HEK293 (cell line): ENCODE measurements at regions not wholly inside any gene's neighbourhood (a gene's known extent, or its start where the extent isn't known, plus 50 kb on each side); places are given as distances from the start of the nearest gene placed in this dataset.

Experiments
- CTCF ChIA-PET: fragments of 350-600 bp; formaldehyde crosslinking; extraction: SDS; loops from one replicate; lab custom pipeline; 2021; ENCODE audit warnings: antibody characterized with exemption; lab: Yijun Ruan, JAX
- POLR2A ChIA-PET: fragments of 300-600 bp; formaldehyde crosslinking; extraction: SDS; loops from one replicate; lab custom pipeline; 2020; ENCODE audit warnings: antibody characterized with exemption, inconsistent platforms; lab: Yijun Ruan, JAX
- H3K27ac ChIP-seq: fragments of 200-500 bp; sonication (Bioruptor generic); 2 replicates; pipeline ENCODE4 v1.5.1; 2014; ENCODE audit warnings: low read depth, low read length, control low read depth, inconsistent platforms; ENCODE audit errors: extremely low read depth
- H3K36me3 ChIP-seq, 2 experiments: fragments of 200-500 bp in 1 of 2; sonication (Bioruptor generic) in 1 of 2; 1 replicate in 1 of 2; 2 replicates in 1 of 2; pipeline ENCODE4 v1.5.1; 2014 to 2017; ENCODE audit warnings: inconsistent platforms in 2 of 2, low read length in 2 of 2; ENCODE audit not compliant: control insufficient read depth in 2 of 2, insufficient read depth in 1 of 2
- H3K4me1 ChIP-seq: fragments of 200-500 bp; sonication (Bioruptor generic); 2 replicates; pipeline ENCODE4 v1.5.1; 2014; ENCODE audit warnings: mild to moderate bottlenecking, low read length, inconsistent platforms; ENCODE audit not compliant: control insufficient read depth, insufficient read depth
- H3K4me3 ChIP-seq: 2 replicates; pipeline ENCODE4 v1.5.1; 2011; ENCODE audit warnings: low read depth, mild to moderate bottlenecking, control low read depth, low read length, moderate library complexity
- H3K9me3 ChIP-seq: fragments of 200-500 bp; sonication (Bioruptor generic); 2 replicates; pipeline ENCODE4 v1.5.1; 2014; ENCODE audit warnings: low read depth, low read length, inconsistent platforms; ENCODE audit not compliant: control insufficient read depth, insufficient read depth
- BCL6B ChIP-seq: fragments of 450-650 bp; formaldehyde crosslinking; IDR thresholded peaks from 2 replicates; pipeline ENCODE4 v1.5.1; 2017; ENCODE audit warnings: missing biosample characterization, missing genetic modification characterization
- MYNN ChIP-seq: fragments of 450-650 bp; formaldehyde crosslinking; IDR thresholded peaks from 2 replicates; pipeline ENCODE4 v1.5.1; 2016; ENCODE audit warnings: missing biosample characterization, missing genetic modification characterization, borderline replicate concordance
- PRDM1 ChIP-seq: fragments of 450-650 bp; formaldehyde crosslinking; IDR thresholded peaks from 2 replicates; pipeline ENCODE4; 2016; ENCODE audit warnings: missing biosample characterization, missing genetic modification characterization
- SP7 ChIP-seq: fragments of 450-650 bp; formaldehyde crosslinking; IDR thresholded peaks from 2 replicates; pipeline ENCODE4 v1.5.1; 2016; ENCODE audit warnings: missing biosample characterization, missing genetic modification characterization
- ZFP41 ChIP-seq: fragments of 450-650 bp; formaldehyde crosslinking; IDR thresholded peaks from 2 replicates; pipeline ENCODE4 v1.5.1; 2016; ENCODE audit warnings: missing biosample characterization, missing genetic modification characterization, borderline replicate concordance
- ZNF132 ChIP-seq: fragments of 450-650 bp; formaldehyde crosslinking; IDR thresholded peaks from 2 replicates; pipeline ENCODE4 v1.5.1; 2017; ENCODE audit warnings: missing biosample characterization, missing genetic modification characterization, borderline replicate concordance
- ZNF133 ChIP-seq: fragments of 450-650 bp; formaldehyde crosslinking; IDR thresholded peaks from 2 replicates; pipeline ENCODE4 v1.5.1; 2016; ENCODE audit warnings: missing biosample characterization, missing genetic modification characterization
- ZNF146 ChIP-seq: fragments of 450-650 bp; formaldehyde crosslinking; IDR thresholded peaks from 2 replicates; pipeline ENCODE4 v1.5.1; 2016; ENCODE audit warnings: missing biosample characterization, missing genetic modification characterization
- ZNF16 ChIP-seq: fragments of 450-650 bp; formaldehyde crosslinking; IDR thresholded peaks from 2 replicates; pipeline ENCODE4 v1.5.1; 2016; ENCODE audit warnings: low read depth, missing biosample characterization, missing genetic modification characterization
- ZNF174 ChIP-seq: fragments of 450-650 bp; formaldehyde crosslinking; IDR thresholded peaks from 2 replicates; pipeline ENCODE4 v1.5.0; 2017; ENCODE audit warnings: missing biosample characterization, mild to moderate bottlenecking, missing genetic modification characterization
- ZNF19 ChIP-seq: fragments of 450-650 bp; formaldehyde crosslinking; IDR thresholded peaks from 2 replicates; pipeline ENCODE4; 2016; ENCODE audit warnings: missing biosample characterization, missing genetic modification characterization, low read depth
- ZNF223 ChIP-seq: fragments of 450-650 bp; formaldehyde crosslinking; IDR thresholded peaks from 2 replicates; pipeline ENCODE4 v1.5.1; 2016; ENCODE audit warnings: missing biosample characterization, missing genetic modification characterization
- ZNF23 ChIP-seq: fragments of 450-650 bp; formaldehyde crosslinking; IDR thresholded peaks from 2 replicates; pipeline ENCODE4 v1.5.1; 2016; ENCODE audit warnings: missing biosample characterization, missing genetic modification characterization, borderline replicate concordance
- ZNF24 ChIP-seq: fragments of 450-650 bp; formaldehyde crosslinking; IDR thresholded peaks from 2 replicates; pipeline ENCODE4 v1.5.1; 2016; ENCODE audit warnings: missing biosample characterization, missing genetic modification characterization
- ZNF302 ChIP-seq: fragments of 450-650 bp; formaldehyde crosslinking; IDR thresholded peaks from 2 replicates; pipeline ENCODE4 v1.5.1; 2016; ENCODE audit warnings: missing biosample characterization, missing genetic modification characterization, low read depth
- ZNF311 ChIP-seq: fragments of 450-650 bp; formaldehyde crosslinking; IDR thresholded peaks from 2 replicates; pipeline ENCODE4 v1.5.1; 2017; ENCODE audit warnings: missing biosample characterization, missing genetic modification characterization, borderline replicate concordance
- ZNF335 ChIP-seq: fragments of 450-650 bp; formaldehyde crosslinking; conservative IDR thresholded peaks from 2 replicates; pipeline ENCODE4 v1.5.1; 2016; ENCODE audit warnings: missing biosample characterization, missing genetic modification characterization
- ZNF341 ChIP-seq: fragments of 450-650 bp; formaldehyde crosslinking; IDR thresholded peaks from 2 replicates; pipeline ENCODE4; 2016; ENCODE audit warnings: low read depth, missing biosample characterization, missing genetic modification characterization
- ZNF433 ChIP-seq: fragments of 450-650 bp; formaldehyde crosslinking; IDR thresholded peaks from 2 replicates; pipeline ENCODE4 v1.5.1; 2016; ENCODE audit warnings: missing biosample characterization, missing genetic modification characterization, low read depth
- ZNF48 ChIP-seq: fragments of 450-650 bp; formaldehyde crosslinking; IDR thresholded peaks from 2 replicates; pipeline ENCODE4 v1.5.1; 2016; ENCODE audit warnings: missing biosample characterization, missing genetic modification characterization
- ZNF530 ChIP-seq: fragments of 450-650 bp; formaldehyde crosslinking; IDR thresholded peaks from 2 replicates; pipeline ENCODE4 v1.5.1; 2016; ENCODE audit warnings: low read depth, missing biosample characterization, missing genetic modification characterization
- ZNF548 ChIP-seq: fragments of 450-650 bp; formaldehyde crosslinking; IDR thresholded peaks from 2 replicates; pipeline ENCODE4 v1.5.1; 2016; ENCODE audit warnings: missing biosample characterization, missing genetic modification characterization
- ZNF626 ChIP-seq: fragments of 450-650 bp; sonication (Bioruptor Pico); formaldehyde crosslinking; IDR thresholded peaks from 2 replicates; pipeline ENCODE4 v1.5.1; 2018; ENCODE audit warnings: missing biosample characterization, missing genetic modification characterization, inconsistent platforms
- ZNF654 ChIP-seq: fragments of 450-650 bp; formaldehyde crosslinking; IDR thresholded peaks from 2 replicates; pipeline ENCODE4 v1.5.1; 2016; ENCODE audit warnings: low read depth, missing biosample characterization, missing genetic modification characterization
- ZNF701 ChIP-seq: fragments of 450-650 bp; formaldehyde crosslinking; IDR thresholded peaks from 2 replicates; pipeline ENCODE4 v1.5.1; 2016; ENCODE audit warnings: missing biosample characterization, missing genetic modification characterization
- ZNF747 ChIP-seq: fragments of 450-650 bp; formaldehyde crosslinking; IDR thresholded peaks from 2 replicates; pipeline ENCODE4 v1.5.1; 2016; ENCODE audit warnings: missing biosample characterization, missing genetic modification characterization
- ZNF777 ChIP-seq: fragments of 450-650 bp; formaldehyde crosslinking; IDR thresholded peaks from 2 replicates; pipeline ENCODE4 v1.5.1; 2017; ENCODE audit warnings: missing biosample characterization, missing genetic modification characterization, borderline replicate concordance
- ZNF830 ChIP-seq: fragments of 450-650 bp; IDR thresholded peaks from 2 replicates; pipeline ENCODE4 v1.5.0; 2018; ENCODE audit warnings: missing biosample characterization, missing genetic modification characterization, low read depth, mild to moderate bottlenecking, moderate library complexity
- ZNF837 ChIP-seq: fragments of 450-650 bp; formaldehyde crosslinking; IDR thresholded peaks from 2 replicates; pipeline ENCODE4 v1.5.1; 2016; ENCODE audit warnings: missing biosample characterization, missing genetic modification characterization
- ZXDB ChIP-seq: fragments of 450-650 bp; formaldehyde crosslinking; IDR thresholded peaks from 2 replicates; pipeline ENCODE4 v1.5.1; 2016; ENCODE audit warnings: missing biosample characterization, missing genetic modification characterization
- TF ChIP-seq, protein P1 (sequence below): sonication (generic); formaldehyde crosslinking; IDR thresholded peaks from 2 replicates; pipeline ENCODE4 v1.8.1; 2022; ENCODE audit warnings: mild to moderate bottlenecking, moderate library complexity, missing genetic modification reagents
- TF ChIP-seq, protein P2 (sequence below): fragments of 450-650 bp; formaldehyde crosslinking; IDR thresholded peaks from 2 replicates; pipeline ENCODE4 v1.5.1; 2016; ENCODE audit warnings: missing biosample characterization, missing genetic modification characterization, borderline replicate concordance

DNA sequence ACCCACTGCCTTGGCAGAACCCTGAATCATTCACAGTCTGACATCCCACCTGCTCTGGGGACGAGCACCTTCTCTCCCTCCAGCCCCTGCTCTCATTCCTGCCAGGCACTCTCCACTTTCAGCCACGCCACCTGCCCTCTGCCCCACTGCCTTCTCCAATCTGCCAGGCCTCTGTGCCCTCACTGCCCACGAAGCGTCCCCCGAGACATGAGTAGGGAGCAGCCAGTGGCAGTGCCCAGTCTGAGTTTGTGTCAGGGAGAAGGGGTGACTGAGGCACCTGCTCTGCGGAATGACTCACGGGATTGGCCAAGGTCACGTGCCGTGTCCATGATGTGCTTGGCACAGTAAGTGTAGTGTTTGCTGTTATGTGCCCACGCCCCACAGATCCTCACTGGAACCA, 215.2 kb upstream of the PPP2R2D start:
- H3K27ac ChIP-seq = no peak overlapping the region
- TF ChIP-seq ZNF777 (tag by site-specific recombination) (no peak), ZNF48 (tag by site-specific recombination) (no peak), ZNF626 (tag by site-specific recombination) (no peak), ZNF132 (tag by site-specific recombination) (no peak), ZNF146 (tag by site-specific recombination) (no peak), ZNF311 (tag by site-specific recombination) (no peak), ZNF302 (tag by site-specific recombination) (no peak), ZNF24 (tag by site-specific recombination) (no peak), ZNF23 (tag by site-specific recombination) (no peak), PRDM1 (tag by site-specific recombination) (no peak), ZNF433 (tag by site-specific recombination) (no peak), ZFP41 (tag by site-specific recombination) (no peak), ZNF830 (tag by site-specific recombination) (no peak), BCL6B (tag by site-specific recombination) (no peak), ZNF837 (no peak), MYNN (tag by site-specific recombination) (no peak), ZNF174 (tag by site-specific recombination) (no peak), ZXDB (tag by site-specific recombination) (no peak)
- H3K9me3 ChIP-seq = no peaks in the 10 kb centered on the region
- no peaks in the 10 kb centered on the region for H3K36me3 ChIP-seq
- CTCF ChIA-PET = interaction anchor here (0.6 kb wide), 1 partner anchor 460 kb away, joined by 4 read pairs; no protein-coding TSS in a partner anchor
- H3K4me1 ChIP-seq = no peaks in the 10 kb centered on the region
- H3K4me3 ChIP-seq = no peak overlapping the region
- POLR2A ChIA-PET = no interaction called here

- ChIA-PET CTCF (no interaction called here), POLR2A (no interaction called here)
- Histone ChIP-seq H3K27ac (no peak overlapping the region), H3K36me3 (no peaks in the 10 kb centered on the region), H3K9me3 (no peaks in the 10 kb centered on the region), H3K4me1 (no peaks in the 10 kb centered on the region), H3K4me3 (no peak overlapping the region)
- no peak for TF ChIP-seq ZNF548 (tag by site-specific recombination)
- no peak for TF ChIP-seq ZNF16 (tag by site-specific recombination)
- TF ChIP-seq ZNF701 (tag by site-specific recombination) = no peak
- TF ChIP-seq ZNF335 (tag by site-specific recombination) = no peak
- no peak for TF ChIP-seq ZNF654
- TF ChIP-seq ZNF223 (tag by site-specific recombination) = no peak
- TF ChIP-seq, protein P1, sequence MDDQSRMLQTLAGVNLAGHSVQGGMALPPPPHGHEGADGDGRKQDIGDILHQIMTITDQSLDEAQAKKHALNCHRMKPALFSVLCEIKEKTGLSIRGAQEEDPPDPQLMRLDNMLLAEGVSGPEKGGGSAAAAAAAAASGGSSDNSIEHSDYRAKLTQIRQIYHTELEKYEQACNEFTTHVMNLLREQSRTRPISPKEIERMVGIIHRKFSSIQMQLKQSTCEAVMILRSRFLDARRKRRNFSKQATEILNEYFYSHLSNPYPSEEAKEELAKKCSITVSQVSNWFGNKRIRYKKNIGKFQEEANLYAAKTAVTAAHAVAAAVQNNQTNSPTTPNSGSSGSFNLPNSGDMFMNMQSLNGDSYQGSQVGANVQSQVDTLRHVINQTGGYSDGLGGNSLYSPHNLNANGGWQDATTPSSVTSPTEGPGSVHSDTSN (CRISPR knock-in tag) = no peak
- TF ChIP-seq, protein P2, sequence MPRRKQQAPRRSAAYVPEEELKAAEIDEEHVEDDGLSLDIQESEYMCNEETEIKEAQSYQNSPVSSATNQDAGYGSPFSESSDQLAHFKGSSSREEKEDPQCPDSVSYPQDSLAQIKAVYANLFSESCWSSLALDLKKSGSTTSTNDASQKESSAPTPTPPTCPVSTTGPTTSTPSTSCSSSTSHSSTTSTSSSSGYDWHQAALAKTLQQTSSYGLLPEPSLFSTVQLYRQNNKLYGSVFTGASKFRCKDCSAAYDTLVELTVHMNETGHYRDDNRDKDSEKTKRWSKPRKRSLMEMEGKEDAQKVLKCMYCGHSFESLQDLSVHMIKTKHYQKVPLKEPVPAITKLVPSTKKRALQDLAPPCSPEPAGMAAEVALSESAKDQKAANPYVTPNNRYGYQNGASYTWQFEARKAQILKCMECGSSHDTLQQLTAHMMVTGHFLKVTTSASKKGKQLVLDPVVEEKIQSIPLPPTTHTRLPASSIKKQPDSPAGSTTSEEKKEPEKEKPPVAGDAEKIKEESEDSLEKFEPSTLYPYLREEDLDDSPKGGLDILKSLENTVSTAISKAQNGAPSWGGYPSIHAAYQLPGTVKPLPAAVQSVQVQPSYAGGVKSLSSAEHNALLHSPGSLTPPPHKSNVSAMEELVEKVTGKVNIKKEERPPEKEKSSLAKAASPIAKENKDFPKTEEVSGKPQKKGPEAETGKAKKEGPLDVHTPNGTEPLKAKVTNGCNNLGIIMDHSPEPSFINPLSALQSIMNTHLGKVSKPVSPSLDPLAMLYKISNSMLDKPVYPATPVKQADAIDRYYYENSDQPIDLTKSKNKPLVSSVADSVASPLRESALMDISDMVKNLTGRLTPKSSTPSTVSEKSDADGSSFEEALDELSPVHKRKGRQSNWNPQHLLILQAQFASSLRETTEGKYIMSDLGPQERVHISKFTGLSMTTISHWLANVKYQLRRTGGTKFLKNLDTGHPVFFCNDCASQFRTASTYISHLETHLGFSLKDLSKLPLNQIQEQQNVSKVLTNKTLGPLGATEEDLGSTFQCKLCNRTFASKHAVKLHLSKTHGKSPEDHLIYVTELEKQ (tag by site-specific recombination) = no peak
- TF ChIP-seq ZNF530 = no peak
- TF ChIP-seq SP7 = no peak
- no peak for TF ChIP-seq ZNF19
- TF ChIP-seq ZNF341 = no peak
- TF ChIP-seq PRDM1 (tag by site-specific recombination) = no peak
- no peak for TF ChIP-seq ZNF133 (tag by site-specific recombination)
- no peak for TF ChIP-seq ZNF747
Measured at GRCh38 chr10:131686781-131687420, 213.9 kb upstream of the PPP2R2D start.
